Gastroesophageal sphincter (tissue), 3 donors: ENCODE measurements at regions not wholly inside any gene's neighbourhood (a gene's known extent, or its start where the extent isn't known, plus 50 kb on each side); places are given as distances from the start of the nearest gene placed in this dataset.

Experiments
- POLR2A ChIP-seq, 2 donors: fragments of 450-650 bp; IDR thresholded peaks; one replicate each; pipeline ENCODE4 v1.6.1; 2017; ENCODE audit warnings: antibody characterized with exemption in 2 of 2, mild to moderate bottlenecking in 2 of 2, moderate library complexity in 1 of 2
- TF ChIP-seq, protein P1 (sequence below), 4 experiments: fragments of 200-600 bp in 2 of 4; fragments of 450-650 bp in 2 of 4; sonication (generic) in 1 of 4; IDR thresholded peaks; one replicate each; pipeline ENCODE4 v1.5.1; 2017 to 2019; ENCODE audit warnings: antibody characterized with exemption in 4 of 4, mild to moderate bottlenecking in 2 of 4, moderate library complexity in 2 of 4

DNA sequence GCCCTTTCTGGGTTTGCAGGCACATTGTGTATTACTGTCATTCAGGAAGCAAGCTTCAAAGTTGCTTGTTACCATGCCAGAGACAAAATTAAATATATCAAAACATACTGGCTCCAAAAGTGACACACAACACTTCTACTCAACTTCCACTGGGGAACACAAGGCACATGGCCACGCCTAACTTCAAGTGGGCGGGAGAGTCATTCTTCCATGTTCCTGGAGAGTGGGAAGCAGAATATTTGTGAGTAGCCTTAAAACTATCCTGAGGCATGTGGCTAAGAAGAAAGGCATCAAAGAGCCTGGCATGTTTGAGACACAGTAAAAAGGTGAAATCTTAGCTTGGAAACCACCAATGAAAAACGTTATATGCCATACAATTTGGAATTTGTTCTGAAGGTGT, 90.5 kb upstream of the TACR1 start:
- TF ChIP-seq POLR2A (IDR thresholded peaks at IDR 0.05): no peak
- TF ChIP-seq, protein P1, sequence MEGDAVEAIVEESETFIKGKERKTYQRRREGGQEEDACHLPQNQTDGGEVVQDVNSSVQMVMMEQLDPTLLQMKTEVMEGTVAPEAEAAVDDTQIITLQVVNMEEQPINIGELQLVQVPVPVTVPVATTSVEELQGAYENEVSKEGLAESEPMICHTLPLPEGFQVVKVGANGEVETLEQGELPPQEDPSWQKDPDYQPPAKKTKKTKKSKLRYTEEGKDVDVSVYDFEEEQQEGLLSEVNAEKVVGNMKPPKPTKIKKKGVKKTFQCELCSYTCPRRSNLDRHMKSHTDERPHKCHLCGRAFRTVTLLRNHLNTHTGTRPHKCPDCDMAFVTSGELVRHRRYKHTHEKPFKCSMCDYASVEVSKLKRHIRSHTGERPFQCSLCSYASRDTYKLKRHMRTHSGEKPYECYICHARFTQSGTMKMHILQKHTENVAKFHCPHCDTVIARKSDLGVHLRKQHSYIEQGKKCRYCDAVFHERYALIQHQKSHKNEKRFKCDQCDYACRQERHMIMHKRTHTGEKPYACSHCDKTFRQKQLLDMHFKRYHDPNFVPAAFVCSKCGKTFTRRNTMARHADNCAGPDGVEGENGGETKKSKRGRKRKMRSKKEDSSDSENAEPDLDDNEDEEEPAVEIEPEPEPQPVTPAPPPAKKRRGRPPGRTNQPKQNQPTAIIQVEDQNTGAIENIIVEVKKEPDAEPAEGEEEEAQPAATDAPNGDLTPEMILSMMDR (IDR thresholded peaks at IDR 0.05): no peak
